GM12874 (cell line): ENCODE measurements at regions not wholly inside any gene's neighbourhood (a gene's known extent, or its start where the extent isn't known, plus 50 kb on each side); places are given as distances from the start of the nearest gene placed in this dataset.

Source experiments
- TF ChIP-seq, protein P1 (sequence below): IDR thresholded peaks from 2 replicates; pipeline ENCODE4 v1.5.1; 2011; ENCODE audit warnings: low read depth, mild to moderate bottlenecking, control low read depth, low read length, moderate library complexity; ENCODE audit not compliant: insufficient read depth

DNA sequence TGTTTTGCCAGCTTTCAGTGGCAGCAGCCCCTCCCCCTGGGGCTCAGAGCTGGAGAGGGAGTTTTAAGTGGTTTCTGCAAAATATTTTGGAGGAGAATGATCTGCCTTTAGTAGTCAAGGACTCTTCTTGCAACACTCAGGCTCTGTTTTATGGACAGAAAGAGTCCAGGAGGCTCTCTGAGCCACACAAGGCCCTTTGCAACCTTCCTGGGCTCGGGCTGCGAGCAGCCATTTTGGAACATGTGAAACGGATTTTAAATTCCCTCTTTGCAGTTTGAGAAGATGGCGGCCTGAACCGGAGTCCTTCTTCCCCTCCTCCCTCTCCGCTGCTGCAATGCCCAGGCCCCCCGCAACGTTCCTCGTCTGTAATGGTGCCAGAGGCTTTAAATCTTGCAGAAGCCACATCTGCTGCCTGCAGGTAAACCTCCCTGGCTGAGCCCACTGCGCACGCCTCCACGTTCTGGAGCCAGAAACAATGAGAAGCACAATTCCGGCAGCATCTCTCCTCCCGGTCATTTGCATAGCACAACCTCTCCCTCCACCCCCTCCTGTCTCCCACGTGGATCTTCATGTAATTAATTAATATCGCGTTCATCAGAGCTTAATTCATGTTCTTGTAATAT is 386.1 kb downstream of the SEC14L1 start:
- TF ChIP-seq, protein P1, sequence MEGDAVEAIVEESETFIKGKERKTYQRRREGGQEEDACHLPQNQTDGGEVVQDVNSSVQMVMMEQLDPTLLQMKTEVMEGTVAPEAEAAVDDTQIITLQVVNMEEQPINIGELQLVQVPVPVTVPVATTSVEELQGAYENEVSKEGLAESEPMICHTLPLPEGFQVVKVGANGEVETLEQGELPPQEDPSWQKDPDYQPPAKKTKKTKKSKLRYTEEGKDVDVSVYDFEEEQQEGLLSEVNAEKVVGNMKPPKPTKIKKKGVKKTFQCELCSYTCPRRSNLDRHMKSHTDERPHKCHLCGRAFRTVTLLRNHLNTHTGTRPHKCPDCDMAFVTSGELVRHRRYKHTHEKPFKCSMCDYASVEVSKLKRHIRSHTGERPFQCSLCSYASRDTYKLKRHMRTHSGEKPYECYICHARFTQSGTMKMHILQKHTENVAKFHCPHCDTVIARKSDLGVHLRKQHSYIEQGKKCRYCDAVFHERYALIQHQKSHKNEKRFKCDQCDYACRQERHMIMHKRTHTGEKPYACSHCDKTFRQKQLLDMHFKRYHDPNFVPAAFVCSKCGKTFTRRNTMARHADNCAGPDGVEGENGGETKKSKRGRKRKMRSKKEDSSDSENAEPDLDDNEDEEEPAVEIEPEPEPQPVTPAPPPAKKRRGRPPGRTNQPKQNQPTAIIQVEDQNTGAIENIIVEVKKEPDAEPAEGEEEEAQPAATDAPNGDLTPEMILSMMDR = no peak

DNA sequence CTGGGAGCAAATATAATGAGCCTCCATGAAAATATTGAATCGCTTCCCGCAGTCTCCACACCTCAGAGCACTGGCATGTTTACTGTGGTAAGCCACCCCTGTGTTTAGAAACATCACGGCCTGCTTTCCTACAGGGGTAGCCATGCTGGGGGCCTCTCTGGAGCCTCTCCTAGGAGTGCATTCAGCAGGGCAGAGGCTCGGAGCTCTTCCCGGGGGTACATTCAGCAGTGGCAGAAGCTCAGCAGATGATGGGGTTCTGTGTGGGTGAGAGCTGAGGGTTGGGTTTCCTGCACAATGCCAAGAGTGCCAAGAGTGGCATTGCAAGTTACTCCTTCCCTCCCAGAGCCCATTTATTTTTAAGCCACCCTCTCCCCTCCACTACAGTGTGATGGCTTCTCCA is 386.6 kb downstream of the SEC14L1 start:
- TF ChIP-seq, protein P1 = no peak

DNA sequence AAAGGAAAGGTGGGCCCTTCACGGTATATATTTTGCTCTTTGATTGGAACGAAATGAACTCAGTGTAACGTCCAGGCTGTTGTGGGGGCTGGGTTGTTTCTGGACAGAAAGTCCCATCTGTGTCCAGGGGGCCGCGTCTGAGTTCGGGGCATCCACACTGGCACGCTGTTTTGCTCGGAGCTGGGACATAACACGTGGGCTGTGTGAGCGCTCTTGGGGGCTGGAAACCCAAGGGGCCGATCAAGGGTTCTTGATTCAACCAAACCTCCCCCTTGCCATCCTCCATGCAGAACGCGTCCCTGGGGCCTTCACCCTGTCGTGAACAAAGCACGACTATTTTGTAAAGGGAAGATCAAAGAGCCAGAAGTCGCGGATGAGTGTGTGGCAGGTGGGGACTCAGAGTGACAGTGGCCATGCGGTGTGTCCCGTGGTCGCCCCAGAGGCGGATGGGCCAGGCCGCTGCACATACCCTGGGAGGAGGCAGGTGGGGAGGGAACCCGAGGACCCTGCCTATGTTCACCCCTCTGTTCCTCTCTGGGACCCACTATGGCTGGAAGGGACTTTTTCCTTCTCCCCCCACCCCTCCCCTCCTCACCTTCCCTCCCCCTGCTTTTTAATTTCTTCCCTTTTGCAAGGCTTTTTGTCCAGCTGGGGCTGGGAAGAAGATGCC is 387.2 kb downstream of the SEC14L1 start:
- TF ChIP-seq, protein P1 = no peak

DNA sequence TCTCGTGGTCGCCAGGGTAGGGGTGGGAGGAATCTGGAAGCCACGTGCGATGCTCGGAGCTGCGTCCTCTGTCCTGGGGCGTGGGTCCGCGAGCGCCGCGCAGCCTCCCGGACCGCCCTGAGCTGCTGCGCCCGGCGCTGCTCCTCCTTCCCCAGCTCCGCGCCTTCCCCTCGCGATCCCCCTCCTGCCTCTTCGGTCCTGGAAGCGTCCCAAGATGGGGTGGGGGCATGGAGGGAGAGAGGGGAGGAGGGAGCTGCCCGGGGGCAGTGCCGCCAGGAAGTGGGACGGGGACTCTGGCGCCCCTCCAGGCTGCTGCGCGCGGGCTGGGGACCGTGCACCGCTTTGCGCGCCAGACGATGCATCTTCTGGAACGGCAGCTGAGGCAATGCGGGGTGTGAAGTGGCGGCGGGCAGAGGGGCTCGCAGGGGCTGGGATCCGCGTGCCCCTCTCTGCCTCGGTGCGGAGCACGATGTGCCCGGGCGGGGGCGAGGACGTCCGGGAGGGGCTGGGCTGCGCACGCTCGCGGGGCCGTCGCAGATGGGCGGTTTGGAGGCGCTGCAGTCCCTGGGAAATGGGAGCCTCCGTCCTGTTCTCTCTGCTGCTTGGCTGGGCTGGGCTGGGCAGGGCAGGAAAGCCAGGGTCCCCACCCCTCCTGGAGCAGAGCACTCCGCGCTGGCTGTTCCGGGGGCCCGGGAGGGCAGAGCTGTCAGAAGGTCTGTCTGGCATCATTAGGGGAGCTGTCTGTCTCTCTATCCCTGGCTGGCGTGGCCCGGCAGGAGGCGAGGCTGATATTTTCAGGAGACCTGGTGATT is 388.0 kb downstream of the SEC14L1 start:
- TF ChIP-seq, protein P1 = no peak

DNA sequence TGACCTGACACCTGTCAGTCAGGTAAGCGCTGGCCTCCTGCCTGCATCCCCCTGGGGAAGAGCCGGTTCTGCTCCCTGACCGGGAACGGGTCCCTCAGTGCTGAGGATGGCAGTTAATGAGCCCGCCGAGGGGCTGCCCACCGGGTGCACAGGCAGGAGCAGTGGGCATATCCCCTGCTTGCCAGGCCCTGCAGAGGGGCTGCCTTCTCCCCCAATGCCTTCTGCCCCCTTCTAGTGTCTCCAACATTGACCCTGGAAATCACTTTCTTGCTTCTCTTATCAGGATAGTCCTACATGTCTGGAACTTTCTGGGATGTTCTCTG is 388.5 kb downstream of the SEC14L1 start:
- TF ChIP-seq, protein P1 = no peak

DNA sequence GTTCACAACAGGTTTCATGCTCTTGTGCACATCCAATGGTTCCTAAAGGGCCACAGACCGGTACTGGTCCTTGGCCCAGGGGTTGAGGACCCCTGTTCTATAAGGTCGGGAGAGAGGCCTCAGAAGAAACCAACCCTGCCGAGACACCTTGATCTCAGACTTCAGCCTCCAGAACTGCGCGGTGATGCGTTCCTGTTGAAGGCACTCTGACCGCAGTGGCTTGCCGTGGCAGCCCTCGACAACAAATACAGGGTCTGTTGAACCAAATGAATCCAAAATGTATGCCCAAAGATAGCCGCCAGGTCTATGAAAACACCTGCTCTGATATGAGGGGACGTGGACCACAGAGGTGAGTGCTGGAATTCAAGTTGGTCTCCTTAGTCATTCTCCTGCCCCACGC is 389.8 kb downstream of the SEC14L1 start:
- TF ChIP-seq, protein P1 = no peak

DNA sequence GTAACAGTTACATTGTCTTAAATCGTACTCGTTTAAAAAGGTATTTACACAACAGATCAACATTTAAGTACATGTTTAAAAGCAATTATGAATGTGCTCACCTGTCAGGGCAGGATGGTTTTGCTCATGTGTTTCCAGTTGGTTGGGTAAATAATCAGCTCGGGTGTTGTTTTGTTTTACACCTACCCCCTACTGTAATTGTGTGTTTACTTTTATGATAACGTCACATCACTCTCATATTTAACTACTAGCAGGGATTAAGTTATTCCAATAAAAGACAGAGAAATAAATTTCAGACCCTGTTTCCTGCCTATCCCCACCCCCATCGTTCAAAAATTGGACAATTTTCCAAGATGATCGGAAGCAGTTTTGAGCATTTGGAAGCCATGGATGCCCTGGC is 390.2 kb downstream of the SEC14L1 start:
- TF ChIP-seq, protein P1 = no peak
